Gastroesophageal sphincter (tissue), 4 donors: ENCODE measurements at regions not wholly inside any gene's neighbourhood (a gene's known extent, or its start where the extent isn't known, plus 50 kb on each side); places are given as distances from the start of the nearest gene placed in this dataset.

ENCODE experiments used
- ATAC-seq: fragments of 150-250 bp; one replicate; pipeline ENCODE4 v1.9.1; 2016; ENCODE audit warnings: mild to moderate bottlenecking, moderate library complexity
- H3K27ac ChIP-seq, 4 donors: fragments of 200-600 bp; sonication (generic) in 3 of 4; 1 replicate in 3 of 4; 2 replicates in 1 of 4; pipeline ENCODE4 v1.5.1; 2016 to 2019
- H3K27me3 ChIP-seq: fragments of 200-600 bp; sonication (generic); one replicate; pipeline ENCODE4 v1.5.1; 2019
- H3K36me3 ChIP-seq, 2 donors: fragments of 200-600 bp; sonication (generic); one replicate each; pipeline ENCODE4 v1.5.1; 2019; ENCODE audit warnings: control low read depth in 1 of 2
- H3K4me1 ChIP-seq, 3 donors: fragments of 200-600 bp; sonication (generic); 1 replicate in 2 of 3; 2 replicates in 1 of 3; pipeline ENCODE4 v1.5.1; 2016 to 2019; ENCODE audit warnings: control low read depth in 2 of 3
- H3K4me3 ChIP-seq, 2 donors: fragments of 200-600 bp; sonication (generic); one replicate each; pipeline ENCODE4 v1.5.1; 2019; ENCODE audit warnings: mild to moderate bottlenecking in 1 of 2, moderate library complexity in 1 of 2
- H3K9me3 ChIP-seq, 3 donors: fragments of 200-600 bp; sonication (generic); one replicate each; pipeline ENCODE4 v1.5.1; 2017 to 2019; ENCODE audit warnings: control low read depth in 2 of 3
- EP300 ChIP-seq: sonication (generic); formaldehyde crosslinking; IDR thresholded peaks from one replicate; pipeline ENCODE4 v1.6.1; 2017; ENCODE audit warnings: antibody characterized with exemption, mild to moderate bottlenecking
- POLR2A ChIP-seq, 2 donors: fragments of 450-650 bp; IDR thresholded peaks; one replicate each; pipeline ENCODE4 v1.6.1; 2017; ENCODE audit warnings: antibody characterized with exemption in 2 of 2, mild to moderate bottlenecking in 2 of 2, moderate library complexity in 1 of 2
- POLR2AphosphoS5 ChIP-seq: sonication (generic); formaldehyde crosslinking; IDR thresholded peaks from one replicate; pipeline ENCODE4 v1.6.1; 2017; ENCODE audit warnings: antibody characterized with exemption
- WGBS, 2 donors: methylation state at CpG; one replicate each; pipeline ENCODE4 v1.1.5; 2018; ENCODE audit warnings: low coverage in 1 of 2; 5-methylcytosine and 5-hydroxymethylcytosine counted together
- TF ChIP-seq, protein P1 (sequence below), 4 experiments: fragments of 200-600 bp in 2 of 4; fragments of 450-650 bp in 2 of 4; sonication (generic) in 1 of 4; IDR thresholded peaks; one replicate each; pipeline ENCODE4 v1.5.1; 2017 to 2019; ENCODE audit warnings: antibody characterized with exemption in 4 of 4, mild to moderate bottlenecking in 2 of 4, moderate library complexity in 2 of 4

DNA sequence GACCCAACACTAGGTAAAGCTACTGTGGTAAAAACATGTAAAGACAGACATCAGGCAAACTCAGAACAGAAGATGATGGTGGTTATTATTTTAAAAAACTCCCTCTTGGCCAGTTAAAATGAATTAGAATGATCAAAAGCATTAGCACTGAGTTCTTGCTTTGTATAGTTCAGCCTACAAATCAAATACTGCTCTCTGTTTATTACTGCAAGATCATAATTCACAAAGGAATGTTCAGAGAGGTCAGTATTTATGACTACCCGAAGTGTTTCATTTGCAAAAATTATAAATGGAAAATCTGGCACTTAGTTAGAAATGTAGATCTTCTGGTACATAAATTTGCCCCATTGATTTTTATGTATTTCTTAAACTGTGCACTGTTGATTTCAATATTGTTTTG lies 140.3 kb upstream of the PPP2R2B start:
- no peaks in the 10 kb centered on the region for H3K36me3 ChIP-seq
- no peak overlapping the region for H3K4me3 ChIP-seq
- H3K27me3 ChIP-seq = no peaks in the 10 kb centered on the region
- no peak for TF ChIP-seq EP300
- no peak for TF ChIP-seq POLR2AphosphoS5
- TF ChIP-seq POLR2A (IDR thresholded peaks at IDR 0.05) = no peak
- TF ChIP-seq, protein P1, sequence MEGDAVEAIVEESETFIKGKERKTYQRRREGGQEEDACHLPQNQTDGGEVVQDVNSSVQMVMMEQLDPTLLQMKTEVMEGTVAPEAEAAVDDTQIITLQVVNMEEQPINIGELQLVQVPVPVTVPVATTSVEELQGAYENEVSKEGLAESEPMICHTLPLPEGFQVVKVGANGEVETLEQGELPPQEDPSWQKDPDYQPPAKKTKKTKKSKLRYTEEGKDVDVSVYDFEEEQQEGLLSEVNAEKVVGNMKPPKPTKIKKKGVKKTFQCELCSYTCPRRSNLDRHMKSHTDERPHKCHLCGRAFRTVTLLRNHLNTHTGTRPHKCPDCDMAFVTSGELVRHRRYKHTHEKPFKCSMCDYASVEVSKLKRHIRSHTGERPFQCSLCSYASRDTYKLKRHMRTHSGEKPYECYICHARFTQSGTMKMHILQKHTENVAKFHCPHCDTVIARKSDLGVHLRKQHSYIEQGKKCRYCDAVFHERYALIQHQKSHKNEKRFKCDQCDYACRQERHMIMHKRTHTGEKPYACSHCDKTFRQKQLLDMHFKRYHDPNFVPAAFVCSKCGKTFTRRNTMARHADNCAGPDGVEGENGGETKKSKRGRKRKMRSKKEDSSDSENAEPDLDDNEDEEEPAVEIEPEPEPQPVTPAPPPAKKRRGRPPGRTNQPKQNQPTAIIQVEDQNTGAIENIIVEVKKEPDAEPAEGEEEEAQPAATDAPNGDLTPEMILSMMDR (IDR thresholded peaks at IDR 0.05) = no peak
- WGBS, 2 donors = 18 to 54% methylated on average over 1 of the region's 1 CpG
- no peak for ATAC-seq
- H3K4me1 ChIP-seq = no peaks in the 10 kb centered on the region
- no peaks in the 10 kb centered on the region for H3K9me3 ChIP-seq
- H3K27ac ChIP-seq = no peak overlapping the region

DNA sequence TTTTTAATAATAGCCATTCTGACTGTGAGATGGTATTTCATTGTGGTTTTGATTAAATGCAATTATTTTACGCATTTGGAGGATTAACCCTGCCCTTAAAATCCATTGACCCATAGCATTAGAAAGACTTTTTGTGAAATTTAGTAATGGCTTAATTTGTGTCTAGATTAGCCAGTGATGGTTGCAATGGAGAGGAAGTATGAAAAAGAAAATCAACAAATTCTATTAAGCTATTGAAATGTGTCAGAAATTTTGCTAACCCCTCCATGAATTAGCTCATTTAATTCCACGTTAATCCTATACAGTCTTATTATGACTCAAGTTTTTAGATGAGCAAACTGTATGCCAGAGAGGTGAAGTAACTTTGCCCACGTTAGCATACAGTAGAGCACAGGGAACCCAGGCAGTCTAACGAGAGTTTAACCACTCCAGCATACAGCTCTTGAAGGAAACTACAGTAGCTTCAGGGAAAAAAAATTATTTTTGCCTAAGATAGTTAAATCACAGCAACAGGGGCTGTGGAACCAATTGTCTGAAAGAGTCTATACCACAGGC lies 158.2 kb upstream of the PPP2R2B start:
- no peaks in the 10 kb centered on the region for H3K4me1 ChIP-seq
- no peaks in the 10 kb centered on the region for H3K27me3 ChIP-seq
- ATAC-seq = no peak
- WGBS, 2 donors = 68 to 76% methylated on average over 4 of the region's 4 CpGs
- no peak overlapping the region for H3K4me3 ChIP-seq
- TF ChIP-seq POLR2AphosphoS5 = no peak
- TF ChIP-seq, protein P1 (IDR thresholded peaks at IDR 0.05) = no peak
- no peak for TF ChIP-seq POLR2A (IDR thresholded peaks at IDR 0.05)
- no peak for TF ChIP-seq EP300
- H3K36me3 ChIP-seq = no peaks in the 10 kb centered on the region
- no peak overlapping the region for H3K27ac ChIP-seq
- H3K9me3 ChIP-seq = peaks cover 0 to 8% (median 0%) of the 10 kb centered on the region in 3 donors

DNA sequence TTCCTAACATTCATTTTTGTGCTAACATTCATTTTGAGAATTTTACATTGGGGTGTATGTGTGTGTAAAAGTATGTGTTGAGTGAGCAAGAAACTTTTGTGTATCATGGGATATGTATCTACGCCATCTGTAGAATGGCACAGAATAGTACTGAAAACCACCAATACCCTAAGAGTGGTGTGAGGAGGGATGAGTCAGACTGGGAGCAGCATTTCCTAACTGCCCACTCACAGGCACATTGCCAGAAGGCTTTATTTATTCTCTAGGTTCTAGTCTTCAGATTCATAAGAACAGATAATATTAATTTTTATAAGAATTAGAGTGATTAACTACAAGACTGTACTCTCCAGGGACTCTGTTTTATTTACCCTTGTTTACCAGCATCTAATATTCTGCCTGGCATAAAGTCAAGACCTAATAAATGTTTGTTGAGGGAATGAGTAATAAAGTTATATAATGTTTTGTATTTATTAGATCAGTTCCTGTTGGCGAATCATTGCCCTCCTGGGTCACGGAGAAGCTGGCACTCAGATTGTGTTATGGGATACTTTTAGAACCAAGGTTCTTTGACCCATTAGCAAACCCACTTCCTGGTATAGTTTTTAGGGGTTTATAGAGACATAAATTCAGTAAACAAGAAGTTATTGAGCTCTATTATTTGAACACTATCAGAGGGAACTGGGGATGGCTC lies 159.1 kb upstream of the PPP2R2B start:
- WGBS, 2 donors = 77 to 87% methylated on average over 3 of the region's 3 CpGs
- H3K9me3 ChIP-seq = peaks cover 0 to 2% (median 0%) of the 10 kb centered on the region in 3 donors
- no peak overlapping the region for H3K27ac ChIP-seq
- ATAC-seq = no peak
- no peak overlapping the region for H3K4me3 ChIP-seq
- no peaks in the 10 kb centered on the region for H3K36me3 ChIP-seq
- peaks cover 6% of the 10 kb centered on the region for H3K27me3 ChIP-seq
- no peaks in the 10 kb centered on the region for H3K4me1 ChIP-seq
- no peak for TF ChIP-seq POLR2AphosphoS5
- TF ChIP-seq POLR2A (IDR thresholded peaks at IDR 0.05) = no peak
- no peak for TF ChIP-seq EP300
- TF ChIP-seq, protein P1 (IDR thresholded peaks at IDR 0.05) = no peak

DNA sequence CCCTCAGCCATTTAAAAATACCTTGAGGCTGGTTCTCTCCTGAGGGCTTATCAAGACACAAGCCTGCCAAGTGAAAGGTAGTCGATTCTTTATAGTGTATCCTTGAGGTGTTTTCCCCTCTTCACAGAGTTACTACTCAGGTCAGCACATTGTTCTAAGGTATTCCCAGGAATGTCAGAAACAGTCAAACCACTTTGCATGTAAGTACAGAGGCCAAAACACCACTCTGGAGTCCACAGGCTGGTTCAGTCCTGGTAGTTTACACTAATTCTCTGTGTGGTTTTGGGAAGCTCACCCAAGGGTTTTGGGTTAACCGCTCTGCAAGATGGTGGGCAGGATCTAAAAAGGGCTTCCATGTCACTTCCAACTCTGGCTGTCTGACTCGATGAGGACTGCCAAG lies 162.3 kb upstream of the PPP2R2B start:
- Histone ChIP-seq H3K9me3 (no peaks in the 10 kb centered on the region), H3K4me3 (no peak overlapping the region), H3K36me3 (no peaks in the 10 kb centered on the region), H3K27me3 (peaks cover 10% of the 10 kb centered on the region), H3K27ac (no peak overlapping the region), H3K4me1 (no peaks in the 10 kb centered on the region)
- WGBS, 2 donors = 89 to 90% methylated on average over 2 to 3 of the region's 3 CpGs
- TF ChIP-seq POLR2A (IDR thresholded peaks at IDR 0.05) = no peak
- no peak for TF ChIP-seq POLR2AphosphoS5
- TF ChIP-seq, protein P1 (IDR thresholded peaks at IDR 0.05) = no peak
- TF ChIP-seq EP300 = no peak
- ATAC-seq = no peak
